ENCODE measurements at regions not wholly inside any gene's neighbourhood (a gene's known extent, or its start where the extent isn't known, plus 50 kb on each side); places are given as distances from the start of the nearest gene placed in this dataset.

GRCh38 chr3:181660337-181660736 is 51.4 kb upstream of the SOX2 start:
- no peak for DNase-seq (ENCODE audit: low read depth)

- no peak for DNase-seq (ENCODE audit: low read depth)
Measured at GRCh38 chr3:181637456-181637855, 74.3 kb upstream of the SOX2 start.

GRCh38 chr3:181637056-181637455 is 74.7 kb upstream of the SOX2 start:
- no peak for DNase-seq (ENCODE audit: low read depth)

- DNase-seq (ENCODE audit: low read depth) = no peak
Measured at GRCh38 chr3:181635141-181635540, 76.6 kb upstream of the SOX2 start.

- no peak for DNase-seq (ENCODE audit: low read depth)
Measured at GRCh38 chr3:181633556-181633955, 78.2 kb upstream of the SOX2 start.

- DNase-seq (ENCODE audit: low read depth) = no peak
Measured at GRCh38 chr3:181631901-181632300, 79.8 kb upstream of the SOX2 start.

GRCh38 chr3:181630853-181631252 is 80.9 kb upstream of the SOX2 start:
- no peak for DNase-seq (ENCODE audit: low read depth)

GRCh38 chr3:181629711-181630110 is 82.0 kb upstream of the SOX2 start:
- no peak for DNase-seq (ENCODE audit: low read depth)

GRCh38 chr3:181629029-181629428 is 82.7 kb upstream of the SOX2 start:
- DNase-seq (ENCODE audit: low read depth) = no peak

GRCh38 chr3:181628384-181628783 is 83.3 kb upstream of the SOX2 start:
- DNase-seq (ENCODE audit: low read depth) = no peak

GRCh38 chr3:181626036-181626435 is 85.7 kb upstream of the SOX2 start:
- DNase-seq (ENCODE audit: low read depth) = no peak

- DNase-seq (ENCODE audit: low read depth) = no peak
Measured at GRCh38 chr3:181623924-181624694, 87.6 kb upstream of the SOX2 start.

GRCh38 chr3:181622365-181622764 is 89.4 kb upstream of the SOX2 start:
- DNase-seq (ENCODE audit: low read depth) = no peak

- DNase-seq (ENCODE audit: low read depth) = no peak
Measured at GRCh38 chr3:181619897-181620296, 91.8 kb upstream of the SOX2 start.

- DNase-seq (ENCODE audit: low read depth) = no peak
Measured at GRCh38 chr3:181618260-181618659, 93.5 kb upstream of the SOX2 start.

GRCh38 chr3:181616088-181617070 is 95.3 kb upstream of the SOX2 start:
- no peak for DNase-seq (ENCODE audit: low read depth)

- DNase-seq (ENCODE audit: low read depth) = no peak
Measured at GRCh38 chr3:181615666-181616065, 96.1 kb upstream of the SOX2 start.

- no peak for DNase-seq (ENCODE audit: low read depth)
Measured at GRCh38 chr3:181614878-181615277, 96.8 kb upstream of the SOX2 start.

- no peak for DNase-seq (ENCODE audit: low read depth)
Measured at GRCh38 chr3:181613813-181614212, 97.9 kb upstream of the SOX2 start.

- DNase-seq (ENCODE audit: low read depth) = no peak
Measured at GRCh38 chr3:181613191-181613590, 98.5 kb upstream of the SOX2 start.

- DNase-seq (ENCODE audit: low read depth) = no peak
Measured at GRCh38 chr3:181610973-181611265, 100.8 kb upstream of the SOX2 start.

GRCh38 chr3:181610083-181610972 is 101.4 kb upstream of the SOX2 start:
- no peak for DNase-seq (ENCODE audit: low read depth)

Data from stimulated activated CD8-positive, alpha-beta memory T cell treated with anti-CD3 and anti-CD28 coated beads, Interleukin-15, amount 100 ng/mL, for 24 hours (primary cell).